SK-N-SH (cell line): ENCODE measurements at regions not wholly inside any gene's neighbourhood (a gene's known extent, or its start where the extent isn't known, plus 50 kb on each side); places are given as distances from the start of the nearest gene placed in this dataset.

Experiments
- CTCF ChIA-PET: fragments of 300-600, 350-600 bp; formaldehyde crosslinking; extraction: SDS; loops from one replicate; lab custom pipeline; 2021; lab: Yijun Ruan, JAX
- POLR2A ChIA-PET: fragments of 350-600 bp; sonication (Branson Sonifier 250); formaldehyde crosslinking; extraction: SDS; loops from one replicate; lab custom pipeline; 2020; ENCODE audit warnings: antibody characterized with exemption, inconsistent platforms; lab: Yijun Ruan, JAX
- DNase-seq: peaks from one replicate; pipeline ENCODE4 v3.0.0; 2012
- H2AFZ ChIP-seq: fragments of 200-600 bp; sonication (generic); 2 replicates; pipeline ENCODE4 v1.8.1; 2016; ENCODE audit warnings: antibody characterized with exemption, mild to moderate bottlenecking, low read depth
- H3F3A ChIP-seq: fragments of 200-600 bp; sonication (generic); replicated peaks from 2 replicates; pipeline ENCODE3; 2016; ENCODE audit warnings: antibody characterized with exemption, mild to moderate bottlenecking; ENCODE audit not compliant: insufficient read depth
- H3K27ac ChIP-seq, 2 experiments: fragments of 200-500 bp in 1 of 2; fragments of 200-600 bp in 1 of 2; sonication (Bioruptor generic) in 1 of 2; sonication (generic), shearing (Covaris generic) in 1 of 2; 2 replicates each; pipeline versions ENCODE4 v1.5.1 to v1.6.1; 2014 to 2016; ENCODE audit warnings: low read depth in 2 of 2, inconsistent platforms in 1 of 2, low read length in 1 of 2, mild to moderate bottlenecking in 1 of 2, mixed read lengths in 1 of 2
- H3K27me3 ChIP-seq: fragments of 200-600 bp; sonication (generic), shearing (Covaris generic); 2 replicates; pipeline ENCODE4 v1.6.1; 2016; ENCODE audit warnings: mixed run types; ENCODE audit not compliant: insufficient read depth
- H3K36me3 ChIP-seq, 2 experiments: fragments of 200-500 bp in 1 of 2; fragments of 200-600 bp in 1 of 2; sonication (Bioruptor generic) in 1 of 2; sonication (generic) in 1 of 2; replicated peaks in 1 of 2; 2 replicates each; pipeline versions ENCODE3 to v1.5.1; 2014 to 2016; ENCODE audit warnings: low read length in 1 of 2, mild to moderate bottlenecking in 1 of 2; ENCODE audit not compliant: insufficient read depth in 2 of 2, control insufficient read depth in 1 of 2
- H3K4me1 ChIP-seq, 2 experiments: fragments of 200-500 bp in 1 of 2; fragments of 200-600 bp in 1 of 2; sonication (Bioruptor generic) in 1 of 2; sonication (generic), shearing (Covaris generic) in 1 of 2; 2 replicates each; pipeline versions ENCODE4 v1.5.1 to v1.6.1; 2014 to 2016; ENCODE audit warnings: low read depth in 1 of 2, low read length in 1 of 2, mixed run types in 1 of 2; ENCODE audit not compliant: insufficient read depth in 2 of 2, control insufficient read depth in 1 of 2
- H3K4me2 ChIP-seq: fragments of 200-600 bp; sonication (generic), shearing (Covaris generic); 2 replicates; pipeline ENCODE4 v1.6.1; 2017; ENCODE audit warnings: mixed run types
- H3K4me3 ChIP-seq, 2 experiments: fragments of 200-500 bp in 1 of 2; fragments of 200-600 bp in 1 of 2; sonication (Bioruptor generic) in 1 of 2; sonication (generic), shearing (Covaris generic) in 1 of 2; 2 replicates each; pipeline versions ENCODE4 v1.5.1 to v1.8.1; 2014 to 2016; ENCODE audit warnings: low read depth in 2 of 2, inconsistent platforms in 1 of 2, low read length in 1 of 2, mild to moderate bottlenecking in 1 of 2, mixed read lengths in 1 of 2, moderate library complexity in 1 of 2
- H3K79me2 ChIP-seq: fragments of 200-600 bp; sonication (generic); 2 replicates; pipeline ENCODE4 v1.8.1; 2017; ENCODE audit warnings: mild to moderate bottlenecking; ENCODE audit not compliant: insufficient read depth
- H3K9ac ChIP-seq: fragments of 200-600 bp; sonication (generic); 2 replicates; pipeline ENCODE4 v1.6.1; 2017; ENCODE audit warnings: mixed run types
- H3K9me2 ChIP-seq: fragments of 200-600 bp; sonication (generic); 2 replicates; pipeline ENCODE4 v1.6.1; 2017; ENCODE audit warnings: mixed run types
- H3K9me3 ChIP-seq: fragments of 200-600 bp; sonication (generic); 2 replicates; pipeline ENCODE4 v1.6.1; 2017; ENCODE audit warnings: mixed run types, mild to moderate bottlenecking, moderate library complexity
- H4K20me1 ChIP-seq: fragments of 200-600 bp; sonication (generic); 2 replicates; pipeline ENCODE4 v1.6.1; 2017; ENCODE audit warnings: mild to moderate bottlenecking, mixed run types; ENCODE audit not compliant: insufficient read depth
- EZH2phosphoT487 ChIP-seq: fragments of 200-600 bp; sonication (generic); IDR thresholded peaks from 2 replicates; pipeline ENCODE4 v1.6.1; 2017; ENCODE audit warnings: low read depth, mixed run types, mild to moderate bottlenecking, antibody characterized with exemption, moderate library complexity, borderline replicate concordance
- GABPA ChIP-seq: IDR thresholded peaks from 2 replicates; pipeline ENCODE4 v1.4.0; 2012; ENCODE audit warnings: low read depth, mild to moderate bottlenecking
- GATA2 ChIP-seq: sonication (generic); formaldehyde crosslinking; IDR thresholded peaks from 2 replicates; pipeline ENCODE4 v1.5.0; 2020; ENCODE audit warnings: mild to moderate bottlenecking, missing genetic modification reagents
- NFIC ChIP-seq: IDR thresholded peaks from 2 replicates; pipeline ENCODE4 v1.4.0; 2012; ENCODE audit warnings: borderline replicate concordance
- PBX3 ChIP-seq: IDR thresholded peaks from 2 replicates; pipeline ENCODE4; 2012
- RAD21 ChIP-seq: IDR thresholded peaks from 2 replicates; pipeline ENCODE4 v1.6.1; 2012; ENCODE audit warnings: mild to moderate bottlenecking, low read length
- RCOR1 ChIP-seq: fragments of 150-350 bp; IDR thresholded peaks from 2 replicates; pipeline ENCODE4 v1.6.1; 2017; ENCODE audit warnings: antibody characterized with exemption, low read length
- RXRA ChIP-seq: IDR thresholded peaks from 2 replicates; pipeline ENCODE4 v1.4.0; 2012; ENCODE audit warnings: low read depth, mild to moderate bottlenecking, borderline replicate concordance
- TEAD4 ChIP-seq: IDR thresholded peaks from 2 replicates; pipeline ENCODE4 v1.4.0; 2012; ENCODE audit warnings: mild to moderate bottlenecking, borderline replicate concordance; ENCODE audit not compliant: insufficient read depth
- USF1 ChIP-seq: IDR thresholded peaks from 2 replicates; pipeline ENCODE4 v1.4.0; 2012; ENCODE audit warnings: low read depth, borderline replicate concordance
- WGBS: methylation state at CpG from one replicate; pipeline ENCODE4 v1.1.6; 2017; ENCODE audit warnings: low lambda C conversion rate; 5-methylcytosine and 5-hydroxymethylcytosine counted together

GRCh38 chr18:39942702-39943101, 2012.3 kb upstream of the PIK3C3 start:
- no peak for DNase-seq
- Histone ChIP-seq H3K9ac (no peak overlapping the region), H3K9me3 (no peaks in the 10 kb centered on the region), H3K9me2 (no peaks in the 10 kb centered on the region), H3K27ac (no peak overlapping the region), H2AFZ (no peak overlapping the region), H3K4me1 (0 out of 4 replicates have a peak, but pooled peaks cover 0 to 4% of the 10 kb centered on the region in 2 experiments), H3K79me2 (no peaks in the 10 kb centered on the region), H3K36me3 (no peaks in the 10 kb centered on the region), H4K20me1 (no peaks in the 10 kb centered on the region), H3K27me3 (no peaks in the 10 kb centered on the region), H3K4me3 (no peak overlapping the region), H3K4me2 (no peak overlapping the region), H3F3A (no peaks in the 10 kb centered on the region)
- 90% methylated on average over 2 of the region's 2 CpGs for WGBS
- TF ChIP-seq PBX3 (no peak), RXRA (no peak), GABPA (no peak), TEAD4 (no peak), EZH2phosphoT487 (no peak), USF1 (no peak), RCOR1 (no peak)
- POLR2A ChIA-PET = no interaction called here
- CTCF ChIA-PET = no interaction called here

- no peak overlapping the region for H2AFZ ChIP-seq
- no peak overlapping the region for H3K4me3 ChIP-seq
- POLR2A ChIA-PET = no interaction called here
- no peaks in the 10 kb centered on the region for H3K4me1 ChIP-seq
- no peak overlapping the region for H3K9ac ChIP-seq
- no peaks in the 10 kb centered on the region for H3K36me3 ChIP-seq
- H3K4me2 ChIP-seq = no peak overlapping the region
- no peaks in the 10 kb centered on the region for H3K79me2 ChIP-seq
- H3K9me2 ChIP-seq = no peaks in the 10 kb centered on the region
- WGBS = 75% methylated on average over 4 of the region's 4 CpGs
- CTCF ChIA-PET = interaction anchor here (0.7 kb wide), 1 partner anchor 275 kb away, joined by 3 read pairs; no protein-coding TSS in a partner anchor
- no peaks in the 10 kb centered on the region for H4K20me1 ChIP-seq
- no peak overlapping the region for H3K27ac ChIP-seq
- DNase-seq = no peak
- H3F3A ChIP-seq = no peaks in the 10 kb centered on the region
- TF ChIP-seq RAD21 (no peak), GATA2 (no peak), NFIC (no peak)
- H3K9me3 ChIP-seq = no peaks in the 10 kb centered on the region
- H3K27me3 ChIP-seq = no peaks in the 10 kb centered on the region
These were observed 2016.1 kb upstream of the PIK3C3 start for GRCh38 chr18:39938676-39939608.
